GM23338 (cell line): ENCODE measurements at regions not wholly inside any gene's neighbourhood (a gene's known extent, or its start where the extent isn't known, plus 50 kb on each side); places are given as distances from the start of the nearest gene placed in this dataset.
"Not testable (repeated sequence)": the region's sequence is repeated elsewhere in the genome, so short reads cannot be mapped to it uniquely, and the experiment has no call there.

Source experiments
- ATAC-seq: fragments of 200-7000 bp; cut with Tn5 transposase; 3 replicates; pipeline ENCODE4 v1.9.1; 2020
- DNase-seq: peaks from one replicate; pipeline ENCODE4 v3.0.0-alpha.2; 2015; ENCODE audit warnings: low spot score
- H2AFZ ChIP-seq: fragments of 200-600 bp; sonication (generic); 2 replicates; pipeline ENCODE4 v1.8.0; 2016; ENCODE audit warnings: antibody characterized with exemption, mild to moderate bottlenecking, moderate library complexity
- H3F3A ChIP-seq: fragments of 200-600 bp; sonication (generic); replicated peaks from 2 replicates; pipeline ENCODE4 v1.8.0; 2017; ENCODE audit warnings: antibody characterized with exemption, mixed run types, low read depth
- H3K27ac ChIP-seq: fragments of 200-600 bp; sonication (generic); 2 replicates; pipeline ENCODE4 v1.6.1; 2016; ENCODE audit warnings: low read depth
- H3K27me3 ChIP-seq: fragments of 200-600 bp; sonication (generic); 2 replicates; pipeline ENCODE4 v1.8.0; 2016; ENCODE audit warnings: mild to moderate bottlenecking, mixed run types, moderate library complexity; ENCODE audit not compliant: insufficient read depth
- H3K36me3 ChIP-seq: fragments of 200-600 bp; sonication (generic); 2 replicates; pipeline ENCODE4 v1.8.0; 2016; ENCODE audit warnings: mild to moderate bottlenecking; ENCODE audit not compliant: insufficient read depth
- H3K4me1 ChIP-seq: fragments of 200-600 bp; sonication (generic); 2 replicates; pipeline ENCODE4 v1.8.0; 2016; ENCODE audit warnings: mild to moderate bottlenecking, moderate library complexity; ENCODE audit not compliant: insufficient read depth
- H3K4me2 ChIP-seq: fragments of 200-600 bp; sonication (generic); 2 replicates; pipeline ENCODE4 v1.7.1; 2017; ENCODE audit warnings: mixed run types
- H3K4me3 ChIP-seq: fragments of 200-600 bp; sonication (generic); 2 replicates; pipeline ENCODE4 v1.6.1; 2016; ENCODE audit warnings: mixed run types
- H3K79me2 ChIP-seq: fragments of 200-600 bp; sonication (generic); replicated peaks from 2 replicates; pipeline ENCODE4 v1.8.0; 2017; ENCODE audit warnings: mild to moderate bottlenecking; ENCODE audit not compliant: insufficient read depth
- H3K9me2 ChIP-seq: fragments of 200-600 bp; sonication (generic); 2 replicates; pipeline ENCODE4 v1.8.0; 2017; ENCODE audit not compliant: insufficient read depth
- H4K20me1 ChIP-seq: fragments of 200-600 bp; sonication (generic); replicated peaks from 2 replicates; pipeline ENCODE4 v1.8.0; 2017; ENCODE audit warnings: mild to moderate bottlenecking; ENCODE audit not compliant: insufficient read depth
- H3K27ac Mint-ChIP-seq: 2 replicates; pipeline ENCODE4 v1.8.0; 2020; ENCODE audit warnings: inconsistent platforms, mild to moderate bottlenecking, moderate library complexity, mixed read lengths
- H3K27me3 Mint-ChIP-seq: 3 replicates; pipeline ENCODE4 v1.8.0; 2022; ENCODE audit warnings: low read depth, mild to moderate bottlenecking, moderate library complexity, mixed read lengths, inconsistent platforms; ENCODE audit not compliant: insufficient read depth, poor library complexity
- H3K36me3 Mint-ChIP-seq: 3 replicates; pipeline ENCODE4 v1.8.0; 2021; ENCODE audit warnings: low read depth, mild to moderate bottlenecking, inconsistent platforms, moderate library complexity, mixed read lengths
- H3K4me1 Mint-ChIP-seq: 3 replicates; pipeline ENCODE4 v1.8.0; 2020; ENCODE audit warnings: mild to moderate bottlenecking, inconsistent platforms, mixed read lengths
- H3K4me3 Mint-ChIP-seq: 3 replicates; pipeline ENCODE4 v1.8.0; 2021; ENCODE audit warnings: moderate library complexity, mild to moderate bottlenecking, inconsistent platforms, mixed read lengths
- H3K9me3 Mint-ChIP-seq: 3 replicates; pipeline ENCODE4 v1.8.0; 2020; ENCODE audit warnings: moderate library complexity, mild to moderate bottlenecking, inconsistent platforms, mixed read lengths
- TF ChIP-seq, protein P1 (sequence below), 2 experiments: fragments of 200-600 bp in 1 of 2; sonication (generic) in 1 of 2; conservative IDR thresholded peaks; 2 replicates each; pipeline versions ENCODE4 v1.5.1 to v1.6.1; 2016 to 2017; ENCODE audit warnings: antibody characterized with exemption in 2 of 2, low read depth in 2 of 2, mild to moderate bottlenecking in 2 of 2, moderate library complexity in 1 of 2

DNA sequence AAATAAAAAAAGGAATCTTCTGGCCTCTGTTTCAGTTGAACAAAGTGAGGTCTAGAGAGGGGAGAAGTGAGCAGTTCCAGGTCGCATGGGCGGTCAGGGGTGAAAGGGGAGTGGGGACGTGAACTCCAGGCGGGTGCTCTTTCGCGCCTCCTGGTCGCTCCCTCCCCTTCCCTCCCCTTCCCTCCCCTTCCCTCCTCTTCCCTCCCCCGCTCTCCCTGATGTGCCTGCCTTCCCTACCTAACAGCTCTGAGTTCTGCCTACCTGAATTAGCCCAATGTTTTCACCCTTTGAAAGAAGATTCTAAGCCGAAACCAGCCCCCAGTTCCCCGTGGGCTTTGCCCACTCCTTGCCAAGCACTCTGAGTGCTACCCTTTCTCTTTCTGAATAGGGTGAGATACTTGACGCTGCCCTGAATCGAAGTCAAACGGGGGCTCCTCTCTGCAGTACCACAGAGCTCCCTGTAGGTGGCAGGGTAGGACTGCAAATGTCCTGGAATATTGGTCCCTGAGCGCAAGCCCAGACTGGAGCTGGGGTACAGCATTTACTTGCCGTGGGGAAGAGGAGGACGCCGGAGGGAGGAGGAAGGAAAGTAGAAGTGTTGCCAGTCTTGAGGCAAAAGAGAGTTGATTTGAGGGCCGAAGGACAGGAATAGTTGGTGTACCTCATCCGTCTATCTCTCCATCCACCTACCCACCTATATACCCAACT, 214.4 kb downstream of the NPIPA7 start:
- not testable (repeated sequence) for H3K9me2 ChIP-seq, H3K27me3 Mint-ChIP-seq, H3F3A ChIP-seq, H3K9me3 Mint-ChIP-seq, H3K4me1 ChIP-seq, H3K36me3 Mint-ChIP-seq, H3K27me3 ChIP-seq, H3K27ac Mint-ChIP-seq, H3K79me2 ChIP-seq, H4K20me1 ChIP-seq, H3K36me3 ChIP-seq, H3K4me1 Mint-ChIP-seq, H3K27ac ChIP-seq
- peak overlapping the region; percentile 66 for H3K4me3 Mint-ChIP-seq
- DNase-seq (peak; percentile 3), ATAC-seq (peak; percentile 92)
- H3K4me2 ChIP-seq = peak overlapping the region; percentile 71
- peak overlapping the region; percentile 74; the same call in 1 of the 2 replicates for H2AFZ ChIP-seq
- peak overlapping the region; percentile 50 for H3K4me3 ChIP-seq
- TF ChIP-seq, protein P1, sequence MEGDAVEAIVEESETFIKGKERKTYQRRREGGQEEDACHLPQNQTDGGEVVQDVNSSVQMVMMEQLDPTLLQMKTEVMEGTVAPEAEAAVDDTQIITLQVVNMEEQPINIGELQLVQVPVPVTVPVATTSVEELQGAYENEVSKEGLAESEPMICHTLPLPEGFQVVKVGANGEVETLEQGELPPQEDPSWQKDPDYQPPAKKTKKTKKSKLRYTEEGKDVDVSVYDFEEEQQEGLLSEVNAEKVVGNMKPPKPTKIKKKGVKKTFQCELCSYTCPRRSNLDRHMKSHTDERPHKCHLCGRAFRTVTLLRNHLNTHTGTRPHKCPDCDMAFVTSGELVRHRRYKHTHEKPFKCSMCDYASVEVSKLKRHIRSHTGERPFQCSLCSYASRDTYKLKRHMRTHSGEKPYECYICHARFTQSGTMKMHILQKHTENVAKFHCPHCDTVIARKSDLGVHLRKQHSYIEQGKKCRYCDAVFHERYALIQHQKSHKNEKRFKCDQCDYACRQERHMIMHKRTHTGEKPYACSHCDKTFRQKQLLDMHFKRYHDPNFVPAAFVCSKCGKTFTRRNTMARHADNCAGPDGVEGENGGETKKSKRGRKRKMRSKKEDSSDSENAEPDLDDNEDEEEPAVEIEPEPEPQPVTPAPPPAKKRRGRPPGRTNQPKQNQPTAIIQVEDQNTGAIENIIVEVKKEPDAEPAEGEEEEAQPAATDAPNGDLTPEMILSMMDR (conservative IDR thresholded peaks at IDR 0.05; ENCODE audit: low read depth in 2 of 2) = peak; percentile 59 to 79

DNA sequence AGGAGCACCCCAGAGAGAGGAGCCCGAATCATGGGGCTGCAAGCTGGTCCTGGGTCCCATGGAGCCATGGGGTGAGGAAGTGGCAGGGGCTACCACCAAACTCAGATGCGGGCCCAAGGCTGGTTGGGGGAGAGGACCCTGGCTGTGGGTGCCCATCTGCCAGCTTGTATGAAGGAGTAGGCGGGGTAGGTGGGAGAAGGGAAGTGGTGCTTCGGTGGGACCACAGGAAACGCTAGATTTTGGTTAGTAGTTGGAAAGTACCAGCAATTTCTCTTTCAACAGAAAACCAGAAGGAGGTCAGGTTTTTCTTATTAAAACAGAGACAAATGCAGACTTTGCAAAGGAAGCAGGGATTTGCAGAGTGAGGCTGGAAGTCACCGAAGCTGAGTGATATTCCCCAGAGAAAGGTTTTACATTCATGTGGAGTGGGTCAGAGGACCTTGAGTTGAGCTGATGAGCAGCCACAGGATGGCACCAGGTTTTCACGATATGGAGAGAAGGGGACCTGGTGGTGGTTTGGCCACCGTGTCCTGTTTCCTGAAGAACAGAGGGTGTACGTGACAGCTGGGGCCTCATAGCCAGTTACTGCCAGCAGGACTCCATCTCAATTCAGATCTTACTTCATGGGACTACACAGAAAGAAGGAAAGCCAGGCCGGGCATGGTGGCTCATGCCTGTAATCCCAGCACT, 216.2 kb downstream of the NPIPA7 start:
- not testable (repeated sequence) for H3K36me3 Mint-ChIP-seq, H3K9me2 ChIP-seq

DNA sequence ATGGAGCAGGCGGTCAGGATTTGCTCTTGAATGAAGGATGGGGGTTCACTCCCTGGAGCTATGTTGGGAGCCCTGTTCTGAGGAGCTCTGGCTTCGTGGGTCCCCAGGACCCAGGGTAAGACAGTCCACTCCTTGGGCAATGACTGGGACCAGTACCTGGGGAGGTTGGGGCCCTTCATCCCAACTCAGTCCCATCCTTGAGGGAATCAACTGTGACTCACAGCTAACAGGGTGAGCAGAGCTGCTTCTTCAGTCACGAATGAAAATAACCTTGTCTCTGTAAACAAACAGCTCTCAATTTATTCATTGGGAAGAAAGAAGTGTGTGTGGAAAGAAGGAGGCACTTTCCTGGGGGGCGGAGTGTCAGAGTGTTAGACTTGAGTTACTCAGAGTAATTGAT, 222.3 kb downstream of the NPIPA7 start:
- ATAC-seq, H3K9me2 ChIP-seq, H3K9me3 Mint-ChIP-seq, H3K36me3 Mint-ChIP-seq, H3K79me2 ChIP-seq, H3F3A ChIP-seq, H3K4me2 ChIP-seq, H4K20me1 ChIP-seq, H3K27me3 ChIP-seq, H3K4me3 ChIP-seq, H2AFZ ChIP-seq, H3K27ac ChIP-seq, H3K27me3 Mint-ChIP-seq, H3K4me1 ChIP-seq, H3K27ac Mint-ChIP-seq, H3K36me3 ChIP-seq, H3K4me1 Mint-ChIP-seq, DNase-seq, H3K4me3 Mint-ChIP-seq: not testable (repeated sequence)

More for the DNA sequence above, 216.2 kb downstream of the NPIPA7 start:
- not testable (repeated sequence) for DNase-seq, H3K4me1 Mint-ChIP-seq, H3K27ac ChIP-seq, H3K4me2 ChIP-seq, H3K79me2 ChIP-seq, H3K36me3 ChIP-seq, H2AFZ ChIP-seq, H3K27ac Mint-ChIP-seq, H3K9me3 Mint-ChIP-seq, H4K20me1 ChIP-seq, H3K27me3 Mint-ChIP-seq, H3K27me3 ChIP-seq, H3F3A ChIP-seq, H3K4me3 ChIP-seq, H3K4me1 ChIP-seq, H3K4me3 Mint-ChIP-seq
- ATAC-seq = peak; percentile 26; the same call in 2 of the 3 replicates

DNA sequence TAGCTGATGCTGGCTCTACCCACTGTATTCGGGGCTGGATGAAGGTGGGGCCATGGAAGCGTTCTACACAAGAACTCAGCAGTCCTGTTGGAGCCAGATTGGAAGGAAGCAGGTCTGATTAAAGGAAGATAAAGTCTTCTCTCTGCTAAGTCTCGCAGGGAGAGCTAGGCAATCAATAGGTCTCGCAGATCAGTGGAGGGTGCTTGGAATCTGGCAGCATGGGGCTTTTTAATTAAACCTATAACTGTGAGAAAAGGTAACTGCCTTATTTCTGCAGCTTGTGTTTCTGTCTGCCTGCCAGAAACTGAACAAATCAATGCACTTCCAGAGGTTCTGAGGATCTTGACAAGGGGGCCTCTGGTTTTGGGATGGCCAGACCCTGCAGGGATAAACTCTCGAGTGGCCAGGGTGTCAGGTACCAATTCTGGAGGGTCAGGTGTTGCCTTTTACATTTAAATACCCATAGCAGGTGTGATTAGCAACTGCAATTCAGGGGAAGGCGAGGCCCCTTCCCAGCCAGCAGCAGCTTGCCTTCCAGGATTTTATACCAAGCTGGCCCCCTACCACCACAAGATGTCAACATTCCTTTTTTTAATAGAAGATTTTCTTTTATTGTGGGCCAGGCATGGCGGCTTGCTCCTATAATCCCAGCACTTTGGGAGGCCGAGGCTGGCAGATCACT, 228.6 kb downstream of the NPIPA7 start:
- not testable (repeated sequence) for H3K27ac Mint-ChIP-seq, H3K27me3 ChIP-seq, H3K9me2 ChIP-seq, H3K27me3 Mint-ChIP-seq, H3K4me1 ChIP-seq, H2AFZ ChIP-seq, H3K36me3 ChIP-seq, H4K20me1 ChIP-seq, DNase-seq, H3F3A ChIP-seq, H3K9me3 Mint-ChIP-seq, H3K4me3 Mint-ChIP-seq, H3K4me1 Mint-ChIP-seq, H3K27ac ChIP-seq, H3K4me3 ChIP-seq, H3K36me3 Mint-ChIP-seq, H3K79me2 ChIP-seq, H3K4me2 ChIP-seq
- peak; percentile 65 for ATAC-seq

DNA sequence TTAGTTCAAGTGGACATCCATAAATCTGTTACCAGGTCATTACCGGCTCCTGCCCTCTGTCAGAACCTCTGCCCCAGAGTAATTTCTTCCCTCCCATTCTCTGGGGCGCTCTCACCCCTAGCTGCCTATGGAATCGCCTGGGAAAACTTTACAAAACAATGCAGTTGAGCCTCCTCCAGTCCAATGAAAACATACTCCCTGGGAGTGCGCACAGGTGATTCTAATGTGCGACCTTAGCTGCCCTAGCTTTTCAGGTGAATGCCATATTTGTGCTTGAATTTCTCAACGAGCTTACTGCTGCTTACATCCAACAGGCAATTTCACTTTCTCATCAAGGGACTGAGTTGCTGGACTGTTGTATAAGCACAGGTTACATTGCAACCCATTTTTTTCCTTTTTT, 230.7 kb downstream of the NPIPA7 start:
- H4K20me1 ChIP-seq, H2AFZ ChIP-seq, H3K4me1 ChIP-seq, H3K79me2 ChIP-seq, H3K4me3 Mint-ChIP-seq, H3K4me3 ChIP-seq, DNase-seq, H3K36me3 ChIP-seq, H3K9me2 ChIP-seq, H3K9me3 Mint-ChIP-seq, H3K4me2 ChIP-seq, H3F3A ChIP-seq, H3K27me3 Mint-ChIP-seq, H3K4me1 Mint-ChIP-seq, H3K27ac ChIP-seq, H3K36me3 Mint-ChIP-seq, H3K27ac Mint-ChIP-seq, H3K27me3 ChIP-seq: not testable (repeated sequence)
- peak; percentile 19; the same call in 1 of the 3 replicates for ATAC-seq
